ENCODE measurements at regions not wholly inside any gene's neighbourhood (a gene's known extent, or its start where the extent isn't known, plus 50 kb on each side); places are given as distances from the start of the nearest gene placed in this dataset.
A peak's percentile ranks its signal among the peaks of the same experiment; 100 is the strongest.

DNA sequence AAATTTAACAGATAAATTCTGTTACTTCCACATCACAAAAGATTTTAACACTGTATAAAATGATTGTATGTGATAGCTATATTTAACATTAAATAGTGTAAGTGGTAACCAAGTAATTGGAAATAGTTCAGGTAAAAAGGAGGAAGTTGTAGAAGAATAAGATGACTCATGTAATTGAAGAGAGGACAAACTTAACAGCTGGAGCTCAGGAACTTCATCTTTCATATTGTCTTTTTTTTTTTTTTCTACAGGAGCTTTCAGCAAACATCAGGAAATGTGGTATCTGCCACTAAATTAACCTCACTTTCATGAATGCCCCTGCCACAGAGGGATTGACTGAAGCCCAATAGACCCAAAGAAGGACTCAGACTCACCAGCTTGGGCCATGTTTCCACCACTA is 188.4 kb upstream of the VEGFC start:
- no peak for DNase-seq

DNA sequence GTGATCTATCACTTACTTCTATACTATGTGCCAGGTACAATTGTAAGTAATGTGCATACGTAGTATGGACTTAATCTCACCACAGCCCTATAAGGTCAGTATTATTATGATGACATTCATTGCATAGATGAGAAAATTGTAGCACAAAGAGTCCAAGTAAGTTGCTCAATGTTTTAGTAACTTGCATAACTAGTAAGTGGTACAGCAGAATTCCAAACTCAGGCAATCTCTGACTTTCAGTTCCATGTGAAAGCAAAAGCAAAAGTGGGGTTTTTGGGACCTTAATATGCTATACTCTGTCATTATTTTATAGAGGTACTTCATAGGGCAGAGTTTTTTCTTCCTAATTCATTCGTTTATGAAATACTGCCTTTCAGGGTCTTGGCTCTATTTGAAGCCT is 188.8 kb upstream of the VEGFC start:
- no peak for DNase-seq

DNA sequence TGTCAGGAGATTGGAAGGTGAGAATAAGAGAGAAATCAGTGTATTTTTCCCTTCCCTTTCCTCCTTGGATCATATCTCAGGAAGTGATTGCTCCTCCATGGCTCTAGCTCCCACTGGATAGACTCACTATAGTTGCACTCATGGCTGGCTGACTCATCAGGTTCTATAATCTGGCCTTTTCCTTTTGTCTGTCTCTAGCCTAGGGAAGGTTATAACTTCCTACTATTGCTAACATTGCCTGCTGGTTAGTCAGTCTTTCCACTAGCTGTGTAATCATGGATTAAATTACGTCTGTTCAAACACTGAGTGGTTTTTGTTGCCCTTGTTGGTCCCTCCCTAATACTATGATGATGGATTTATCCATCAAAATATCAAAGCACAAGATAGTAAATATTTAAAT is 195.5 kb upstream of the VEGFC start:
- peak; percentile 49 for DNase-seq

DNA sequence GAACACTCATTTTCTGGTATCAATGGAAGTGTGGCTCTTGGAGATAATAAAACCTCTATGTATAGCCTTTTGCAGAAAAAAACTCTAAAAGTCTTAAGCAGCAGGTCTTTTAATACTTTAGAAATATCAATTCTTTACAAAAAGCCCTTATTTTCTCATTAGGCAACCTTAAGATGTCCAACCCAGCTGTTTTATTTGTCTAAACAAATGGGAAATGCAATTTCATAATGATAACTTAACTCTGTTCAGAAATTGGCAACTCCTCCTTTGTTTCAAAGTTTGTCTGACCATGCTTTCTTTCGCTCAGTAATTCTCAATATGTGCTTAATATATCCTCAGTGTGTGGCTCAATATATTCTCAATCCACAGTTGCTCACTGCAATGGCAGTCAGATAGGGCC is 196.5 kb upstream of the VEGFC start:
- no peak for DNase-seq

DNA sequence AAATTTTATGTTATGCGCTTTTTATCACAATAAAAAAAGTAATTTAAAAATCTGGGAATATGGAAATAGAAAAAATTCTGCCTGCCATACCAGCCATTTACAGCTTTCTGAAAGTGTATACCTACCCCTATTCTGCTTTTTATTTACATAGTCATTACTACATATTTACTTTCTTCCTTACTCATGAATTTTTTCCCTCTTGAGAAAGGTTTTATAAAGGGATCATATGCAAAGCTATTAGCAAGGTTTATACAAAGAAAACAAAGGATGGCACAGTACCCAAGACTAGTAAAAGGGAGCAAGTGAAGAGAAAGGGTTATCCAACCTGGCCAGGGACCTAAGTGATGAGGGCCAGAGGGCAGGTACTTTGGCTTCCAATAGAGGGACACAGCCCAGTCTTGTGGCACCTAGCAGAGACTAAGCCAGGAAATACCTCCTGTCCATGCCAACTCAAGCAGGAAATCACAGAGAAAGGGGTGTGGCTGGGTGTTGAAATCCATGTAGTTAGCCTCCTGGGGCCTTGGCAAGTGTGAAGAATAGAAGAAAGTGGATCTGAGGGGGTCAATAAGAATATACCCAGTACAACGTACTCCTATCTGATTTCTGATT is 207.3 kb upstream of the VEGFC start:
- no peak for DNase-seq

DNA sequence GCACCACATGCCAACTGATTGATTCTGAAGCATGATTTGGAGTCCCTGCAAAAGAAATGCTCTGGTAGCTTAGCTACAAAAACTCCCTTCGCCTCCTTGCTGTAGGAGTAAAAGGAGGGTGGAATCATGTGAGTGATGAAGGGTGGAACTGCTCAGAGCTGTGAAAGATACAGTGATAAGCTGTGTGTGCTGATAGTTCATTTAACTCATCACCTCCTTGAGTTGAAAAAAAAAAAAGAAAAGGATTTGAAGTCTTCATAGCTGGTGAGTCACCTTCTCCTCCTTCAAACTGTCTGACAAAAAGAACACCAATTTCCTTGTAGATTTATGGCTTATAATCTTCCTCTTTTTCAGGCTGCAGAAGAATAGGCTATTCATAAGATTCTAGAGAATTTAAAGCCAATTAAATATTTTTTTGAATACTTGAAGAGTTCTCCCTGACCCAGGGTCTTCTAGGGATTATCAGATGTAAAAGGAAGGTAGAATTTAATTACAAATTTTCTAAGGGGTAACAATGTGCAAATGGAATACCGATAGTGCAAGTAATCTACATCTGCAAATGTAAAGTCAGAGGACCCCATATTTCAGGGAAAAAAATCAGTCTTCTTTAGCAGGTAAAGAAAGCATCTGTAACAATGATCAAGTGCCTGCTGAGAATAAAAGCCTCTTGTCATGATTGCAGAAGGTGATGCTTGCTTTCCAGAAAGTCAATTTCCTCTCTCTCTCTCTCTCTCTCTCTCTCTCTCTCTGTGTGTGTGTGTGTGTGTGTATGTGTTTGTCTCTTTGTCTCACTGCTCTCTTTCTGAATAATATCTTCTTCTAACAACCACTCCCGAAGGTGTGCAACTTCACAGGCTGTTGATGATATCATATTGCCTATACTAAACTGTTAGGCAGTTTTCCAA is 208.8 kb upstream of the VEGFC start:
- DNase-seq, result no peak

DNA sequence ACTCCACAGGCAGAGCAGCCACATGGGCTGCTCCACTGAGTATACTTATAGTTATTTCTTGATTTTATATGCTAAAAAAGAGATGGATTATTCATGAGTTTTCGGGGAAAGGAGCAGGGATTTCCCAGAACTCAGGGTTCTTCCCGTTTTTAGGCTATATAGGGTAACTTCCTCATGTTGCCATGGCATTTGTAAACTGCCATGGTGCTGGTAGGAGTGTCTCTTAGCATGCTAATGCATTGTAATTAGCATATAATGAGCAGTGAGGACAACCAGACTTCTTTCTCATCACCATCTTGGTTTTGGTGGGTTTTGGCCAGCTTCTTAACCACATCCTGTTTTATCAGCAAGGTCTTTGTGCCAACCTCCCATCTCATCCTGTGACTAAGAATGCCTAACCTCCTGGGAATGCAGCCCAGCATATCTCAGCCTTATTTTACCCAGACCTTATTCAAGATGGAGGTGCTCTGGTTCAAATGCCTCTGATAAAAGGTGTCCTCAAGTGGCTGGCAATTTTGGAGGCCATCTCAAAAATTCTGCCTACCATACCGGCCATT is 213.0 kb upstream of the VEGFC start:
- DNase-seq, result no peak

DNA sequence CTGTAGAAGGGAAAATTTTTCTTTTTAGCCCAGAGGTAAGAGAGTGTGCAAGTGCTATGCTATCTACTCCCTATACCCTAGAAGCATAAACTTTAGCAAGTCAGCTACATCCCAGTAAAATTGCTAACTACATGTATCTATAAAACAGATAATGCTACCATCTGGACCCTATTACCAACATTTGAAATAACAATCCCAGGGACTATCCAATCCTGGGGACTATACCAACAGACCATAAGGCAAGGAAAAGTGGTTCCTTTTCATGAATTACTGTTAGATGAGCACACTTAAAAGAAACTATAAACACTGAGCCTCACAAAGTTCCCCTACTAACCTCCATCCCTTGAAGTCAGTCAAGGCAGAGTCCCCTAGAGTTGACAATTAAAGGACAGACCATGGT is 213.6 kb upstream of the VEGFC start:
- no peak for DNase-seq

DNA sequence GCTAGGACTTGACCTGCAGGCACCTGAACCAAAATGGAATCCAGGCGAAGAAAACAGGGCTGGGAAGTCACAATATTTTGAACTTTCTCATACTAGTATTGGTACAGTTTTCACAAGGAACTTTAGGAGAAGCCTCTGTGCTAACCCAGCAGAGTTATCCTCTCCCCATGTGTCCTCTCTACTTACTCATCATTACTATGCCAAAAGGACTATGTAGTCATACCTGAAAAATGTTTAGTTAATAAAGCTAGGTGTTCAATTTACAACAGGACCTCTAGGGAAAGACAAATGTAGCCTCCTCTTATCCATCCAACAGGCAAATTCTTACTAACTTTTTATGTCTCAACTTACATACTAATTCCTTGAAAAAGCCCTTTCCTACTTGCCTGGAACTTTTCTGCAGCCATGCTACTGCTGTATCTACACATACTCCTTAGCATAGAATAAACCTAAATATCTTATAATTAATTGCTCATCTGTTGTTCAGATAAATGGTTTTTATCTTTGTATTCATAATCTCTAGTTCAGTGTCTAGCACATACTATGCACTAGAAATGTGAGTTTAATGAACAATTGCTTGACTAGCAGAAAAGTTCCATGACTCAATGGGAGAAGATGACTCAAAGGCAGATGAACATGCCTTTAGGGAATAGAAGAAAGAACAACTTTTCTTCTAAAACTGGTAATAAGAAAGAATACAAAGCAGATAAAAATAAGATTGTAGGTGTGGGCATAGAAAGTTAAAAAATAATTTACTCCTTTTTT is 215.5 kb upstream of the VEGFC start:
- DNase-seq, result no peak

DNA sequence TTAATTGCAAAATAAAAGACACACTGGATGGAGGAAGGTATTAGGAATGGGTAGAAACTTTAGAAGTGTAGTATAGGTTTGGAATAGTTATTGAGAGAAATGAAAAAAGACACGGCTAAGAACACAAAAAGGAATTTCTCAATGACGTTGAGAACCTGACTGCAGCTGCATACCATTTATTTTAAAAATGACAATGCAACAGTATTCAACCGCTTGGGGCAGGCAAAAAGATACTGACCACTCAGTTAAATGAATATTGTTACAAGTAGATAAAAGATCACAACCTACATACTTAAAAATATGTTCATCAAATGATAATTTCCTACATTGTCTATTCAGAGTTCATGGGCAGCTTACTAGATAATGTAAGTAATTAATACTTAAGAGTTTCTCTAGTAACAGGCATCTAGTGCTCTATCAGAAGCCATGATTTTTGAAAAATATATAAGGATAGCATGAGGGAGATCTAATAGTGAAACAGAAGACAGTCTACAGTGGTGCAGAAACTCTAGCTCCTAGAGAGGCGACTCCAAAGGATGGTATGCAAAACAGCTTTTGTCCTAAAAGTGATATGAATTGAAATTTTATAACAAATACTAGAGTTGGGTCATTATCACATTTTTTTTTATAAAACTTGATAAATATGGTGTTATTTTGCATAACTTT is 216.2 kb upstream of the VEGFC start:
- DNase-seq, result no peak

DNA sequence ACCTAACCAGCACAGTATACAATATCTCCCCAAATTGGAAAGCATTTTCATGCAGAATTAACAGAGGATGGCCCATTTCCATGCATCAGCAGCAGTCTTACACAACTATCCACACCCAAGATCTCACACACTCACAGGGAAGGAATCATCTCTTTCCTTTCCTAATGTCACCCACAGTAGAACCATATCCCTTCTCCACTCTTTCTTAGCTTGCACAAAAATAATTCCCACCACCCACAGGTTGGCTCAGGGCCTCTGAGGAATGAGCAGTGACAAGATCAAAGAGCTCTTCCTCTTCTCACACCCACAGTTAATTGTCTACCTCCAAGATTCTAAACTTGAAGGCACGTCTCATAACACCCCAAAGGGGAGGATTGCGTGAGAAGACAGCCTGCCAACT is 217.7 kb upstream of the VEGFC start:
- no peak for DNase-seq

DNA sequence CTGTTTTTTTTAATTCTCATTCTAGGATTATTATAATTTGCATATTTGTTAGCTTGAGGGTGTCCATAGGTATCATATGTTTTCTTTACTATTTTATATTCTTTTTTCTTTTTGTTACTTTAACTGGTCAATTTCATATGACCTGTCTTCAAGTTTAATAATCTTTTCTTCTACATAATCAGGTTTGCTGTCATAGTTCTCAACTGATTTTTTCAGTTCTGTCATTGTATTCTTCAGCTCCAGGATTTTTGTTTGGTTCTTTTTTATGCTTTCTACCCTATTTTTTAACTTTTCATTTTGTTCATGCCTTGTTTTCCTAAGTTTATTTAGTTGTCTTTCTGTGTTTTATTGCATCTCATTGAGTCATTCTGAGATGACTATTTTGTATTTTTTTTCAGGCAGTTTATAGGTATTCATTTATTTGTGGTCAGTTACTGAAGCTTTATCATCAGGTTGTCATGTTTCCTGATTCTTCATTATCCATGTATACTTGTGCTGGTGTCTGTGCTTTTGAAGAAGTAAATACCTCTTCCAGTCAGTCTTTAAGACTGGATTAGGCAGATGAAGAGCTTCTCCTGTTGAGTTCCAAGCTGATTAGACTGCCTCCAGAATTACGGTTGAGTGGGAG is 220.3 kb upstream of the VEGFC start:
- DNase-seq, result no peak

DNA sequence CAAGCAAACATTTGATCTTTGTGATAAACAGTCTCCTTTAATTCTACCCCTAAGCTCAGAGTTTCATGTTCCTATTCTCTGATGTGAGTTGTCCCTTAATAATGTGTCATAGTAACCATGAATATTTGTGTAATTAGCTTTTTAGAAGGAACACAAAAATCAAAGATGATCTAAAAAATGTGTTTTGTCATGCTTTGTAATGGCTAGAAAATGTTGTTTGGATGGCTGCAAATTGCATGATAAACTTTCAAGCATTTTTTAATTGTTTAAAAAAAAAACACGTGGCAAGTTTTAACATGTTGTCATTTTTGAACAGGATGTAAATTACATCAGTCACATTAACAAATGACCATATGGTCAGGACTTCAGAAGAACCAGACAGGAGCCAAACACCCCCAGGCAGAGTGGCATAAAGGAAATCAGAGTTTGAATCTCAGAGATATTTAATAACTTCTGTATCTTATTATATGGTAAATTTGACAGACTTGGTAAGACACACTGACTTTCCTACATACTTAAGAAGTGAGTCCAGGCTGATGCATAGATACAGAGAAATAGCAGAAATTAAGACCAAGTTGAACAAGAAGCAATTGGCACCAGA is 223.9 kb upstream of the VEGFC start:
- DNase-seq, result no peak

DNA sequence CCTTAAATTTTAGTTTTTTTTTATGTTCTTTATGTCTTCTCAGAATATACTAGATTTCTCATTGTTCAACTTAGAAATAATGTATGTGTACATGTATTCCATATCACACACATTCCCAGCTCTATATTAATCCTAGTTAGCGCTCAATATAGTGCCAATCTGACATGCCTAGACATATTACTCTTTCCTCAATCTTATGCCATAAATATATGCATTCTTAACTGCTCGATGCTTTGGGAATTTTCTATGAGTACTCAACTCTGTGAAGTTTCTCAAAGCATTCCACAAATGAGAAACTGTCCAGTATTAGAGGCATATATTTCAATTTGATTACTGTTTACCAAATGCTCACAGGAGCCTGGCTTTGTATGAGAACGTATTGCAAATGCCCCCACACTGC is 231.2 kb upstream of the VEGFC start:
- no peak for DNase-seq

DNA sequence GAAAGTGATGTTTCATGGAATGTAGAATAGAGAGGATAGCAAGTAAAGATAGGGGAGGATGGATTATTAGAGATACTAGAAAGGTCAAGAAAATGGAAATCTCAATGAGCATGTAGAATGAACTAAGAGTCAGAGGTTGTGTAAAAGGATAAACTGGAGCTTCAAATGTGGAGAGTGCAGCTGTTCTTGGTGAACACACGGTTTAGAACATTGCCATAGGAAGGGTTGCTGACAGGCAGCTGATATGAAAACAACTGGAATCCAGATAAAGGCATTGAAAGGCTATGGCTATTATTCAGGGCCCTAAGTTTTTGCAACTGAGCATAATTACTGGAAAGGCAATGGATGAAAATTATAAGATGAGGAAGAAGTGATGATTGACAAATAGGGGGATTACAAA is 239.6 kb upstream of the VEGFC start:
- DNase-seq, result no peak

DNA sequence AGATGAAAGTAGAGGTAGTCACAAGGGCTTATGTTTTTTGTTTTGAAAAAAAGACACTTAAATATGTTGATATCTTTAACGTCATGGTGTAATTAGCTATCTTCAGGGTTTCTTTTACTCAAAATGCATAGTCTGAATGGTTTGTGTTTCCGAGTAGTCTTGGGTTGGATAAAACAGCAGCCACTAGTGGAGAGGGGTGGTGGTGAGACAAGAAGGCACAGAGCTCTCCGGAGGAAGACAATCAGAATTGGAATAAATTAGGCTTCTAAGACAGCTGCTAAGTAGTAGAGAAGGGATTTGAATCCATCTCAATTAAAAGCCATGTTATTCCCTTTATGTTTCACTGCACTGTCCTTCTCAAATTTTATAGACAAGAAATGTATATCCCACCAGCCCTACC is 240.4 kb upstream of the VEGFC start:
- DNase-seq, result no peak

DNA sequence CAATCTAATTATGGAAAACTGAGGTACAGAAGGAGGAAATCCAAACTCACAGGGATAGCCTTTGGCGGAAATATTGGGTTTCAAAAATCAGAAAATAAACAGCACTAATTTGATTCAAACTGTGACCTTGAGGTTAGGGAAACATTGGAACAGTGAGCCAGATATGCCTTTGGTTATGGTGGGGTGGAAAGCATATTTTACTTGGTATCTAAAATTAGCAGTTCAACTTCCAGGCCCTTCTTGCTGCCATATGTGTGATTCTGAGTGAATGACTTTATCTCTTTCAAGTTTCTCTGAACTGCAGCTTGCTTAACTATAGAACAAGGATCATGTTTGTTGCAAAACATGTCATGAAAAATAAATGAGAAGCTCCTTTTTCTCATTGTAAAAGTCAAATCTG is 240.9 kb upstream of the VEGFC start:
- no peak for DNase-seq

DNA sequence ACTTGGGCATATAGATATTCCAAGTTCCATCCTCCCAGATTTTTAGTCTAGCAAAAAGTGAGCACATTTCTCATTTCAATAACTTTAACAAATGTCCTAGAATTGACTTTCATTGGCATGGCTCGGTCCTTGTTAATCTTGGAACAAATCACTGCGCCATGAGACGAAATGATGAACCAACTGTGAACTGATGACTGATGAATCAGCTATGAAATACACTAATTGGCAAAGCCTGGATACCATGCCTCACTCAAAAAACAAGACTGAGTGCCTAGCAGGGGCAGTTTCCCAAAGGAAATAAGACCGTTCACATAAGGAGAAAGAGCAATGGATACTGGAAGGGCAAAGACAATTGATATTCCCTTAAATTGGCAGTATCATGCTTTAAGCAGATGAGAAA is 248.6 kb upstream of the VEGFC start:
- DNase-seq, result no peak

DNA sequence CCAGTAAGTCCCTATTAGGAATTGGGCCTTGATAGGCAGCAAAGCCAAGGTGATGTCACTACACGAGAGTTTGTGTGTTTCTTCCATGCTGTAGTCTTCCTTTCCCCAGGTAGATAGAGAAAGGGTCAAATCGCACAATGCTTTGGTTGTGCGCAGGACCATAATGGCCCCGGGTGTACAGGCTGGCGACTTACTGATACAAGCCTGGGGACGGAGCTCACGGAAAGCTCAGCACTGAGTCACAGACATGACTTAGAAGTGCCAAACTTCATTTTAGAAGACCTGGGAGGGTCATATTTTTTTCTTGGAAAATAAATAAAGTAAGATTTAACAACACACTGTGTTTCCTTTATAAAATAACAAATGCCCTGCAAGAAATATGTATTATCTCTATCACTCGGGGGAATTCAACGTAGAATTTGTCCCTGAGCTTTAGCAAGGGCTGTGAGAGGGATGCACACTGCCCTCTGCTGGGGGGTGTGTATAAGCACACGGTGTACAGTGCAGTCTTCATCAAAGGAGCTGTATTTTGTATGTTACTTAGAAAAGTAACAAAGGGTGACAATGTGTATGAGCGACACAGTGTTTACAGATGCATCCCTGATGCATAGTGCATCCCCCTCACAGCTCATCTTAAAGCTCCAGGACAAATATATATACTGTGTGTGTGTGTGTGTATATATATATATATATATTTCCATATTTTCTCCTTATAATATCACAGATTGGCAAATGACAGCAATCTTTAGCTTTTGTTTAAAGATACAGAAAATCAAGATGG is 254.5 kb upstream of the VEGFC start:
- peak; percentile 43 for DNase-seq

DNA sequence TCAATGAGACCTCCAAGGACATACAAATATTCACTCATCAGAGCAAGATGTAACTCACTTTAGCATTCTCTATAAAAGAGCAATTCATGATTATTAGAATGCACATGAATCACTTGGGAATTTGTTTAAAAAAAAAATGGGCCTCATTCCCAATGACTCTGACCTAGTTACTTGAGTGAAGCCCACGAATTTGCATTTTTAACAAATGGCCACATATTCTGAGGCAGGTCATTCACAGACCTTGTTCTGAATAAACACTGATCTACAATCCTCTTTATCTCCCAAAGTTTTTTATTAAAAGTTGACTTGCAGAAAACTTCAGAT is 255.1 kb upstream of the VEGFC start:
- no peak for DNase-seq

DNA sequence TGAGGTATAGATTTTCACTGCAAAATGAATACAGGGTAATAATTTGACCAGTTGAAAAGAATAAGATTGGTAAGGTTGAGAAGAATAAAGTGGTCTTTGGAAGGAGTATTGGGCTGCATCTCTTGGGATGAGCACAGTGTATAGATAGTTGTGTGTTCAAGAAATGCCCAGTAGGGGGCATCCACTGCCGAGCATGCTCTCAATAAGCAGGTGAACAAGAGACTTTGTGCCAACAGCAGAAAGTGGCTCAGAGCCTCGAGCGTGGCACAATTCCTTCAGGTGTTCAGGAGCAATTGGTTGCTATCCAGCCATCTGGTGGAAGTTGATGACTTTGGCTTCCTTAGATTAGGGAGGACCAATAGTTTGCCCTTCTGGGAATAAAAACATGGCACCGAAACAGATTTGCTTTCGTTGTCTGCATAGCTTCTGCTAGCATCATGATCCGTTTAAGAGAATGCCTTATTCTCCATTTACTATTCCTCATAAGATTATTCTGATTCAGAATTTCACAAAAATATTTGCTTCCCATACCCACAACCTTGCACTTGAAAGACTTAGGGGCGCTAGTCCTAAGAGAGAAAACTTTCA is 258.1 kb upstream of the NEIL3 start:
- DNase-seq, result no peak
